ENCODE measurements at regions not wholly inside any gene's neighbourhood (a gene's known extent, or its start where the extent isn't known, plus 50 kb on each side); places are given as distances from the start of the nearest gene placed in this dataset.
"Not testable (repeated sequence)": the region's sequence is repeated elsewhere in the genome, so short reads cannot be mapped to it uniquely, and the experiment has no call there.

GRCh38 chr1:43108080-43108479 lies 64.0 kb downstream of the EBNA1BP2 start:
- ChIA-PET POLR2A (no interaction called here), CTCF (no interaction called here)
- no peak for DNase-seq (ENCODE audit: extremely low spot score)

GRCh38 chr1:43107664-43108063 lies 64.4 kb downstream of the EBNA1BP2 start:
- TF ChIP-seq CTCF (IDR thresholded peaks at IDR 0.05; ENCODE audit: control extremely low read depth, extremely low read depth, low read depth, missing control alignments), result no peak
- DNase-seq (ENCODE audit: extremely low spot score), result no peak
- POLR2A ChIA-PET, result no interaction called here
- CTCF ChIA-PET, result interaction anchor here (4.3 kb wide), 1 partner anchor 35 kb away, joined by 15 read pairs; no protein-coding TSS in a partner anchor

More at GRCh38 chr1:43108080-43108479, 64.0 kb downstream of the EBNA1BP2 start:
- no peak for TF ChIP-seq CTCF (IDR thresholded peaks at IDR 0.05; ENCODE audit: control extremely low read depth, extremely low read depth, low read depth, missing control alignments)

GRCh38 chr1:43104027-43104763 lies 67.9 kb downstream of the EBNA1BP2 start:
- TF ChIP-seq CTCF (IDR thresholded peaks at IDR 0.05; ENCODE audit: control extremely low read depth, extremely low read depth, low read depth, missing control alignments), result no peak
- ChIA-PET POLR2A (no interaction called here), CTCF (interaction anchor here (4.3 kb wide), 1 partner anchor 31 kb away, joined by 15 read pairs; no protein-coding TSS in a partner anchor)
- DNase-seq (ENCODE audit: extremely low spot score), result no peak

GRCh38 chr1:43101061-43101460 lies 71.0 kb downstream of the EBNA1BP2 start:
- ChIA-PET POLR2A (no interaction called here), CTCF (interaction anchor here (1.2 to 1.4 kb wide), 2 partner anchors 27 to 28 kb away, joined by 3 to 6 read pairs; no protein-coding TSS in a partner anchor)
- DNase-seq (ENCODE audit: extremely low spot score), result no peak
- TF ChIP-seq CTCF (IDR thresholded peaks at IDR 0.05; ENCODE audit: control extremely low read depth, extremely low read depth, low read depth, missing control alignments), result no peak

- DNase-seq (ENCODE audit: extremely low spot score), result no peak
- CTCF ChIA-PET, result no interaction called here
- POLR2A ChIA-PET, result no interaction called here
- TF ChIP-seq CTCF (IDR thresholded peaks at IDR 0.05; ENCODE audit: control extremely low read depth, extremely low read depth, low read depth, missing control alignments), result no peak
These were observed 73.9 kb downstream of the EBNA1BP2 start for GRCh38 chr1:43098200-43098599.

GRCh38 chr1:43096528-43096927 lies 75.6 kb downstream of the EBNA1BP2 start:
- POLR2A ChIA-PET; DNase-seq (ENCODE audit: extremely low spot score); CTCF ChIA-PET: not testable (repeated sequence)

- DNase-seq (ENCODE audit: extremely low spot score); POLR2A ChIA-PET: not testable (repeated sequence)
- CTCF ChIA-PET, result interaction anchor here (1.0 to 1.1 kb wide), 2 partner anchors 18 to 26 kb away, joined by 3 to 4 read pairs; no protein-coding TSS in a partner anchor
These were observed 81.3 kb downstream of the EBNA1BP2 start for GRCh38 chr1:43090812-43091211.

GRCh38 chr1:43090157-43090556 lies 81.9 kb downstream of the EBNA1BP2 start:
- POLR2A ChIA-PET; DNase-seq (ENCODE audit: extremely low spot score); CTCF ChIA-PET: not testable (repeated sequence)

Measured in GM10248 (cell line).